ENCODE measurements at regions not wholly inside any gene's neighbourhood (a gene's known extent, or its start where the extent isn't known, plus 50 kb on each side); places are given as distances from the start of the nearest gene placed in this dataset.

DNA sequence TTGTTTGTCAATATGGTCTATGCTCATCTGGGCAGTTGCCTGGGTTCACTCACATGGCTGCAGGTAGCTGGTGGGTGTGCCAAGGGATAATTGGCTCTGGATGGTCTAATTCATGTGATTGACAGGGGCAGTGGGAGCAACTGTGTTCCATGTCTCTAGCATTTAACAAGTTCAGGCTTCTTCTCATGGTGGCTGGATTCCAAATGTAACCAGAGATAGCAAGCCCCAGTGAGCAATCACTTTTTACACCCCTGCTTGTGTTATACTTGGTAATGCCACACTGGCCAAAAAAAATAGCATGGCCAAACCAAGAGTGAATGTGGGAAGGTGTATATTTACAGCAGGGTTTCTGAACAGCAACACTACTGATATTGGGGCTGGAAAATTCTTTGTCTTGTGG is 89.6 kb upstream of the TNFSF11 start:
- Histone ChIP-seq H3K4me1 (ENCODE audit: control insufficient read depth, insufficient read depth, low read length) (no peaks in the 10 kb centered on the region), H3K27ac (ENCODE audit: extremely low read depth, low read depth, low read length) (no peak overlapping the region), H3K4me3 (ENCODE audit: low read depth, low read length) (no peak overlapping the region), H3K9me3 (ENCODE audit: control insufficient read depth, insufficient read depth, low read depth, low read length) (no peaks in the 10 kb centered on the region), H3K36me3 (ENCODE audit: control insufficient read depth in 2 of 2, insufficient read depth in 1 of 2, low read length in 2 of 2) (no peaks in the 10 kb centered on the region)
- TF ChIP-seq WT1 (tag by site-specific recombination; IDR thresholded peaks at IDR 0.05) = no peak
- TF ChIP-seq, protein P1, sequence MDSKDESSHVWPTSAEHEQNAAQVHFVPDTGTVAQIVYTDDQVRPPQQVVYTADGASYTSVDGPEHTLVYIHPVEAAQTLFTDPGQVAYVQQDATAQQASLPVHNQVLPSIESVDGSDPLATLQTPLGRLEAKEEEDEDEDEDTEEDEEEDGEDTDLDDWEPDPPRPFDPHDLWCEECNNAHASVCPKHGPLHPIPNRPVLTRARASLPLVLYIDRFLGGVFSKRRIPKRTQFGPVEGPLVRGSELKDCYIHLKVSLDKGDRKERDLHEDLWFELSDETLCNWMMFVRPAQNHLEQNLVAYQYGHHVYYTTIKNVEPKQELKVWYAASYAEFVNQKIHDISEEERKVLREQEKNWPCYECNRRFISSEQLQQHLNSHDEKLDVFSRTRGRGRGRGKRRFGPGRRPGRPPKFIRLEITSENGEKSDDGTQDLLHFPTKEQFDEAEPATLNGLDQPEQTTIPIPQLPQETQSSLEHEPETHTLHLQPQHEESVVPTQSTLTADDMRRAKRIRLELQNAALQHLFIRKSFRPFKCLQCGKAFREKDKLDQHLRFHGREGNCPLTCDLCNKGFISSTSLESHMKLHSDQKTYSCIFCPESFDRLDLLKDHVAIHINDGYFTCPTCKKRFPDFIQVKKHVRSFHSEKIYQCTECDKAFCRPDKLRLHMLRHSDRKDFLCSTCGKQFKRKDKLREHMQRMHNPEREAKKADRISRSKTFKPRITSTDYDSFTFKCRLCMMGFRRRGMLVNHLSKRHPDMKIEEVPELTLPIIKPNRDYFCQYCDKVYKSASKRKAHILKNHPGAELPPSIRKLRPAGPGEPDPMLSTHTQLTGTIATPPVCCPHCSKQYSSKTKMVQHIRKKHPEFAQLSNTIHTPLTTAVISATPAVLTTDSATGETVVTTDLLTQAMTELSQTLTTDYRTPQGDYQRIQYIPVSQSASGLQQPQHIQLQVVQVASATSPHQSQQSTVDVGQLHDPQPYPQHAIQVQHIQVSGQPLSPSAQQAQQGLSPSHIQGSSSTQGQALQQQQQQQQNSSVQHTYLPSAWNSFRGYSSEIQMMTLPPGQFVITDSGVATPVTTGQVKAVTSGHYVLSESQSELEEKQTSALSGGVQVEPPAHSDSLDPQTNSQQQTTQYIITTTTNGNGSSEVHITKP (tag by site-specific recombination; IDR thresholded peaks at IDR 0.05) = peak; percentile 83
- TF ChIP-seq, protein P2, sequence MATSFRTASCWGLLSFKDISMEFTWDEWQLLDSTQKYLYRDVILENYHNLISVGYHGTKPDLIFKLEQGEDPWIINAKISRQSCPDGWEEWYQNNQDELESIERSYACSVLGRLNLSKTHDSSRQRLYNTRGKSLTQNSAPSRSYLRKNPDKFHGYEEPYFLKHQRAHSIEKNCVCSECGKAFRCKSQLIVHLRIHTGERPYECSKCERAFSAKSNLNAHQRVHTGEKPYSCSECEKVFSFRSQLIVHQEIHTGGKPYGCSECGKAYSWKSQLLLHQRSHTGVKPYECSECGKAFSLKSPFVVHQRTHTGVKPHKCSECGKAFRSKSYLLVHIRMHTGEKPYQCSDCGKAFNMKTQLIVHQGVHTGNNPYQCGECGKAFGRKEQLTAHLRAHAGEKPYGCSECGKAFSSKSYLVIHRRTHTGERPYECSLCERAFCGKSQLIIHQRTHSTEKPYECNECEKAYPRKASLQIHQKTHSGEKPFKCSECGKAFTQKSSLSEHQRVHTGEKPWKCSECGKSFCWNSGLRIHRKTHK (tag by site-specific recombination; IDR thresholded peaks at IDR 0.05) = no peak
- no peak for TF ChIP-seq ZNF114 (tag by site-specific recombination; IDR thresholded peaks at IDR 0.05)
- no peak for TF ChIP-seq ZSCAN5A (tag by site-specific recombination; IDR thresholded peaks at IDR 0.05)
- POLR2A ChIA-PET = no interaction called here
- CTCF ChIA-PET = no interaction called here

- no peaks in the 10 kb centered on the region for H3K36me3 ChIP-seq (ENCODE audit: control insufficient read depth in 2 of 2, insufficient read depth in 1 of 2, low read length in 2 of 2)
- H3K4me1 ChIP-seq (ENCODE audit: control insufficient read depth, insufficient read depth, low read length) = no peaks in the 10 kb centered on the region
- no peak for TF ChIP-seq ZNF280D (tag by site-specific recombination; IDR thresholded peaks at IDR 0.05)
- H3K27ac ChIP-seq (ENCODE audit: extremely low read depth, low read depth, low read length) = no peak overlapping the region
- ChIA-PET CTCF (no interaction called here), POLR2A (no interaction called here)
- H3K9me3 ChIP-seq (ENCODE audit: control insufficient read depth, insufficient read depth, low read depth, low read length) = no peaks in the 10 kb centered on the region
- no peak overlapping the region for H3K4me3 ChIP-seq (ENCODE audit: low read depth, low read length)
Observed at GRCh38 chr13:42485272-42485671, 88.7 kb upstream of the TNFSF11 start.

GRCh38 chr13:42486711-42487198 is 87.2 kb upstream of the TNFSF11 start:
- Histone ChIP-seq H3K36me3 (ENCODE audit: control insufficient read depth in 2 of 2, insufficient read depth in 1 of 2, low read length in 2 of 2) (no peaks in the 10 kb centered on the region), H3K9me3 (ENCODE audit: control insufficient read depth, insufficient read depth, low read depth, low read length) (no peaks in the 10 kb centered on the region), H3K27ac (ENCODE audit: extremely low read depth, low read depth, low read length) (no peak overlapping the region), H3K4me1 (ENCODE audit: control insufficient read depth, insufficient read depth, low read length) (no peaks in the 10 kb centered on the region), H3K4me3 (ENCODE audit: low read depth, low read length) (no peak overlapping the region)
- ChIA-PET POLR2A (no interaction called here), CTCF (no interaction called here)
- TF ChIP-seq, protein P3, sequence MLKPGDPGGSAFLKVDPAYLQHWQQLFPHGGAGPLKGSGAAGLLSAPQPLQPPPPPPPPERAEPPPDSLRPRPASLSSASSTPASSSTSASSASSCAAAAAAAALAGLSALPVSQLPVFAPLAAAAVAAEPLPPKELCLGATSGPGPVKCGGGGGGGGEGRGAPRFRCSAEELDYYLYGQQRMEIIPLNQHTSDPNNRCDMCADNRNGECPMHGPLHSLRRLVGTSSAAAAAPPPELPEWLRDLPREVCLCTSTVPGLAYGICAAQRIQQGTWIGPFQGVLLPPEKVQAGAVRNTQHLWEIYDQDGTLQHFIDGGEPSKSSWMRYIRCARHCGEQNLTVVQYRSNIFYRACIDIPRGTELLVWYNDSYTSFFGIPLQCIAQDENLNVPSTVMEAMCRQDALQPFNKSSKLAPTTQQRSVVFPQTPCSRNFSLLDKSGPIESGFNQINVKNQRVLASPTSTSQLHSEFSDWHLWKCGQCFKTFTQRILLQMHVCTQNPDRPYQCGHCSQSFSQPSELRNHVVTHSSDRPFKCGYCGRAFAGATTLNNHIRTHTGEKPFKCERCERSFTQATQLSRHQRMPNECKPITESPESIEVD (tag by site-specific recombination; IDR thresholded peaks at IDR 0.05) = peak; percentile 85
- TF ChIP-seq ZNF394 (tag by site-specific recombination; IDR thresholded peaks at IDR 0.05; ENCODE audit: borderline replicate concordance) = no peak
- no peak for TF ChIP-seq ZNF549 (tag by site-specific recombination; IDR thresholded peaks at IDR 0.05)
- TF ChIP-seq GLI2 (tag by site-specific recombination; IDR thresholded peaks at IDR 0.05; ENCODE audit: borderline replicate concordance, low read depth) = peak; percentile 40; the same call in 1 of the 2 replicates
- peak; percentile 74 for TF ChIP-seq ZEB2 (tag by site-specific recombination; IDR thresholded peaks at IDR 0.05)
- TF ChIP-seq, protein P4, sequence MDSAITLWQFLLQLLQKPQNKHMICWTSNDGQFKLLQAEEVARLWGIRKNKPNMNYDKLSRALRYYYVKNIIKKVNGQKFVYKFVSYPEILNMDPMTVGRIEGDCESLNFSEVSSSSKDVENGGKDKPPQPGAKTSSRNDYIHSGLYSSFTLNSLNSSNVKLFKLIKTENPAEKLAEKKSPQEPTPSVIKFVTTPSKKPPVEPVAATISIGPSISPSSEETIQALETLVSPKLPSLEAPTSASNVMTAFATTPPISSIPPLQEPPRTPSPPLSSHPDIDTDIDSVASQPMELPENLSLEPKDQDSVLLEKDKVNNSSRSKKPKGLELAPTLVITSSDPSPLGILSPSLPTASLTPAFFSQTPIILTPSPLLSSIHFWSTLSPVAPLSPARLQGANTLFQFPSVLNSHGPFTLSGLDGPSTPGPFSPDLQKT (IDR thresholded peaks at IDR 0.05; ENCODE audit: borderline replicate concordance, low read depth, low read length) = no peak
- TF ChIP-seq FEZF1 (tag by site-specific recombination; IDR thresholded peaks at IDR 0.05) = peak; percentile 41; the same call in 1 of the 2 replicates
- no peak for TF ChIP-seq ZSCAN18 (tag by site-specific recombination; IDR thresholded peaks at IDR 0.05)

Data from HEK293 (cell line).